CD4-positive, alpha-beta T cell treated with Interferon gamma for 1 hour (primary cell): ENCODE measurements at regions not wholly inside any gene's neighbourhood (a gene's known extent, or its start where the extent isn't known, plus 50 kb on each side); places are given as distances from the start of the nearest gene placed in this dataset.

Experiments
- DNase-seq: peaks from one replicate; pipeline ENCODE4 v3.0.0-alpha.2; 2020

DNA sequence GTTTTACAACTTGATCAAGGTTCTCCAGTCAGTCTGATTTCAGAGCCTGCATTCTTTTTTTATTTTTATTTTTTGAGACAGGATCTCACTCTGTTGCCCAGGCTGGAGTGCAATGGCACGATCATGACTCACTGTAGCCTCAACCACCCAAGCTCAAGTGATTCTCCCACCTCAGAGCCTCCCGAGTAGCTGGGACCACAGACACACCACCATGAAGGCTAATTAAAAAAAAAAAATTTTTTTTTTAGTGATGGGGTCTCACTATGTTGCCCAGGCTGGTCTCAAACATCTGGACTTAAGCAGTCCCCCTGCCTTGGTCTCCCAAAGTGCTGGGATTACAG is 117.2 kb upstream of the NAV2 start:
- DNase-seq: no peak

DNA sequence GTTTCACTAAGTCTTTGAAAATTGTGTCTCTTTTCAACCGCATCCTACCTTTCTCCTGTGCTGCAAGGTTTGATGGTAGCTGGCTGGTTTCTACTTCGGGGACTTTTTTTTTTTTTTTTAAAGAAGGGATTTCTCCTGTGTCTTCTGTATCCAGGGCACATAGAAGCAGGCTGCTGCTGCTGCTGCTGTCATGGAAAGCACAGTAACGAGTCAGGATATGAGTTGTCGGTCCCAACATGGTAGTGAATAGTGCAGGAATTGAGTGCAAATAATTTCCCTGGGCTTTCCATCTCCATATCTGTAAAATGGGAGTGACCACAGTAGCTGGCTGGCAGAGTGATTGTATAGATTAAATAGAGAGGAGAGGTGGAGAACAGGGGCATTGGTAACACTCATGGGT is 118.3 kb upstream of the NAV2 start:
- no peak for DNase-seq

DNA sequence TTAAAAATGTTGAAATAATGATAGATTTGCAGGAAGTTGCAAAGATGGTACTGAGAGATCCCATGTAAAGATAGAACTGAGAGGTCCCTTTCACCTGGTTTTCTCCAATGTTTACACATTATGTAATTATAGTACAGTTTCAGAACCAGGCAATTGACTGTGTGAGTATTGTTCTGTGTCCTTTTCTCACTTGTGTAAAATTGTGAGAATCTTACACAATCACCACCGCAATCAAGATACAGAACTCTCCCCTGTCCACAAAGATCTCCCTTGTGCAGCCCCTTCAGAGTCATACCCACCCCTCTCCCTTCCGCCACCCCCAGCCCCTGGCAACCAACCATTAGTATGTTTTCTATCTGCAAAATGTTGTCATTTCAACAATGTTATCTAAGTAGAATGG is 119.8 kb upstream of the NAV2 start:
- DNase-seq: no peak

DNA sequence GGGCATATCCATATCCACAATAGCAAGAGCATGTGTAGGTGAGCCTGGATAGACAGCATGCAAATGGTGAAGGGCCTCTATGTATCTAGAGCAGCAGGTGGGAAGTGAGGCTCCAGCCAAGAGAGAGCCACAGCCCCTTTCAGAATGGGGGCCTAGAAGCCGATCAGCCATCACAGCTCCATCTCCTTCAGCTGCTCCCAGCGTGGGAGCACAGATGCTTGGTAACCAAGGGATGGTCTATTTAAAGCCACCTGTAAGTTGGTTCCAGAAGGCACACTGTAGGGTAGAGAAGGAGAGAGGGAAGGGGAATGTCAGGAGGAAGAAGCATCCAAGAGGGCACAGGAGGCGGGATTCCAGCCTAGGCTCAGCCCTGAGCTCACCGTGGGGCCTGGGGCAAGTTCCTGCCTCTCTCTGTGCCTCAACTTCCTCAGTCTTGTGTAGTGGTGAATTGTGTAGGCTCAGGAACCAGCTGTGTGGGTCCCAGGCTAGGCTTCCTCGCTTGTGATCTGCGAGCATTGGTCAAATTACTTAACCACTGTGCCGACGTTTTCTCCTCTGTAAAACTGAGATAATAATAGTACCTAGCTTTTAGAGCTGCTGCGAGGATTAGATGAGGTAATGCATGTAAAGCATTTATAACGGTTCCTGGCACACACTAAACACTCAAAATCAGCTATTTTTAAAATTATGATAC is 122.9 kb upstream of the NAV2 start:
- no peak for DNase-seq

DNA sequence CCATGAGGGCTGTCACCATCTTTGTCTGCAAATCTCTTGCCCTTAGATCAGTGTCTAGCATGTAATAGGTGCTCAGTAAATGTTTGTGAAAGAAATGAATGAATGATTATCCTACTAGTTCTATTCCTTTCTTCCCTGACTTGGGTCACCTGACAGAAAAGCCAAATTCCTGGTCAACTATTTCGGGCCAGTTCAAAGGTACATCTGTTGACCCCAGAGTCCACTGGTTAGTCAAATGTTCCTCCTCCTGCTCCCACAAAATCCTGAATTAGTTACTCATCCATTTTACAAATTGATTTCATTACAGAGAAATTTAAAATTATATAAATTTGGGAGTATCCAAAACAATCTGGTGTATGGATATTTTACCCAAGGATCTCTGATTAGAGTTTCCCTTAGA is 124.7 kb upstream of the NAV2 start:
- no peak for DNase-seq

DNA sequence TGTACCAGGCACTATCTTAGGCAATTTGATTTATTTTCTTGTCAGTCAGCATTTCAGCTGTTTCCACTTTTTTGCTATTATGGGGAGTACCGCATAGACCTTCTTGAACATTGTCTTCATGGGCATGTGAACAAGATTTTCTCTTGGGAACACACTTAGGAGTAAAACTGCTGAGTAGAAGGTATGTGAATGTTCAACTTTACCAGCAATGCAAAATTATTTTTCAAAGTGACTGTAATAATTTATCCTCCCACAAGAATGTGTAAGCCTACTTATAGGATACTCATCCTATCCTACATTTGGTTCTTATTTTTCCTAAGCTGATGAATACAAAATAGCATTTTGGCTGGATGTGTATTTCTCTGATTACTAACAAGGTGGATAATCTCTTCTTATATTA is 132.0 kb upstream of the NAV2 start:
- DNase-seq: no peak

DNA sequence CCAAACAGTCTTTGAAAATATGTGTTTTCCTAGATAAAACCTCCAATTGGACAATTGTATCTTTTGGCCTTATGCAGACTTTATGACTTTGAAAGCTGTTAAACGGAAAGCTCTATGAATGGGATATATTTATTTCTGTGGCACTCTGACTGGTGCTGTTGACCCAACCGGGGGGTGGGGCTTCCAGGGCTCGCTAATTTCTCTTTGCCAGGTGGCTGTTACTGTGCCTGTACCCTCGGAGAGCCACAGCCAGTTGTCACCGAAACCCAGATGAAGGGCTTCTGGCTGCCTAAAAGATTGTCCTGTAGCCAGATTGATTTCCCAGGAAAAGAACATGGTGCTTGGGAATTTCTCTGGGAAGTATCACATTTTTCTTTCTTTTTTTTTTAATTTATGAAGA is 132.7 kb upstream of the NAV2 start:
- no peak for DNase-seq

DNA sequence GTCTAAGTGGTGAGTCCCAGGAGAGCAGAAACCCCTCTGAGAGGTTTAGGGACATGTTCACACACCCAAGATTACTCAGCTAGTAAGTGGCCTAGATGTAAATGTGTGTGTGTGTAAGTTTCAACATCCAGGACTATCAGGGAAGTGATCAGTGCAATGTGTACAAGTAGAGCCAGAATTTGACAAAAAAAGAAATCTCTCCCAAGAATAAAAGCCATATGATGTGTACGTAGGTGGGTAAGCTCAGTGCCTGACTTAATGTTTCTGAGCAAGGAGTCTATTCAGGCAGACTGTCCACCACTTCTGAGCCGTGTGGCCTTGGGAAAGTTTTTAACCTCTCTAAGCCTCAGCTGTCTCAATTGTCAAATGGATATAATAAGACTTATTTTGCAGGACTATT is 133.8 kb upstream of the NAV2 start:
- no peak for DNase-seq

DNA sequence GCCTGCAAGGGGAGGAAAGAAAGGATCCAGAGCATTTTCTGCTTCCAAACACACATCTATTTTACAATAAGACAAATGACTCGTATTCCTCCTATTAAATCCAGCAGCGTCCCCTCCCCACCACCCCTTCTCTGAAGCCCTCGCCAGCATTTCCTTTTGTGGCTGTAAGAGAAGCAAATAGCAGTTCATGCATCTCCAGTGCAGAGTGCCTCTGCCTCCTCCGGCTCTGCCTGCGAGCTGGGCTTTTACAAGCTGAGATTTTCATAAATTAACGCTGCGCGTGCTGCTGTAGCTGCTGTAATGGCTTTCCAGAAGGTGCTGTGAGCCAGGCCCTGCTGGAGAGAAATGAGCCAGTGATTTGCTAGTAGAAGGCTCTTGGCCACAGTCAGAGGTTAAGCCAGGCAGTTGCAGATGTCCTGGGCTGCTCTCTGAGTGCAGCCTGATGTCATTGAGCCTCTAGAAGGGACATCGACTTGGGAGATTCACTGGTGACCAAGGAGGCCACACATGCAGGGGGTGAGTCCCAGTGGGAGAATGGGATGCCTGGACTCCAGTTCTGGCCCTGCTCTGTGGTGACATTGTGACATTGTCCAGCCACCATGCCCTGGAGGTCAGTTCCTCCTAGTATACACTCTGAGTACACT is 134.5 kb upstream of the NAV2 start:
- no peak for DNase-seq

DNA sequence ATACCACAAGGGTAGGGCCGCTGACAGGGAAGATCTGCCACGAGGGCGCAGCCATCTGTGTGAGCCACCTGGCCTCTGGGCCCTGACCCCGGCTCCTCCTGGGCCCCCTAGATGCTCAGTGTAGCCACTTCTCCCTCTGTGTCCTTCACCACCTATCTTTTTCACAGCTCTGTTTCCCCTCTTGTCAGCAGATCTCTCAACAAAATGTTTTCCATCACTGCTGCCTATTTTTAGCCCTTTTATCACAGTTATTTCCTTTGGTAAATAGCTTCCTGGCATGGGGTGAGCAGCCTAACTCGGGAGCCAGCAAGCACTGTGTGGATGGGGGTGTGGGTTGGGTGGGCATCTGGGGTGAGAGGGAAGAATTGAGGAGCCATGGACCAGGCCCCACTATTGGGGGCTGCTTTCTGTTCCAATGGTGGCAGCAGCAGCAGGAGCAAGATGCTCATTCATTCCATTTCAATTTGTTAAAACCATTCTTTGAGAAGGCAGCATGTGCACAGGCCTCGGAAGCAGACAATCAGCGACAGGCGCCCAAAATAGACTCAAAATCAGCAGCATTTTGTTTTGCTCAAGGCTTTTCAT is 135.2 kb upstream of the NAV2 start:
- no peak for DNase-seq

DNA sequence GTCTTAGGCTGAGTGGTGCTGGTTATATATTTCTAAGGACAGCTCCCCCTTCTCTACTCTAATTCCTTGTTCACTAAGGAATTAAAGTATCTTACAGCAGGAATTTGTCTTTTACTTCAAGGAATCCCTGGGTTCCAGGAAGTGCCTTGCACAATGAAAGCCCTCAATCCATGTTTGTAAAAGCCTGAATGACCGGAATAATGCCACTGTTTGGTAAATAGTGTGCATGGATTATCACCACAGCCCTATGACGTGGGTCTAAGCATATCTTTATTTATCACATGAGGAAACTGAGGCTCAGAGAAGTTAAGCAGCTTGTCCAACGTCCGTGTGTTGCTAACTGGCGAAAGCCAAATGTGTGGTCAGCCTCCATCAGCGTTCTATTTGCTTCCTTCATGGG is 135.7 kb upstream of the NAV2 start:
- no peak for DNase-seq

DNA sequence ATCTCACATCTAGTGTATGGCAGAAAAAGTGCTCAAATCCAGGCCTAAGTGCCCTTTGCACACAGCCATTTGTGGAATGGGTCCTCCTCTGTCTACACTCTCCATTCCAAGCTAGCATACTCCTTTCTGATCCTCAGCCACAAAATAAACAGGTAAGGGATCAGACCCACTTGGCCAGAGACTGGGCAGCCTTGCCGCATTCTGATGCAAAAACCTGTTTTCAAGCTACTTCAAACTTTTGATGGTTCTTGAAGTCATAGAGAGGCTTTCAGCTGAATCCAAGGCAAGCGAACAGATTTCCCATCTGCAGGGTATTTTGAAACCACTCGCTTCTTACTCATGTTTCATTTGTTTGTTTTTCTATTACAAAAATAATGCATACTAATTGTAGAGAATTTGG is 136.6 kb upstream of the NAV2 start:
- no peak for DNase-seq

DNA sequence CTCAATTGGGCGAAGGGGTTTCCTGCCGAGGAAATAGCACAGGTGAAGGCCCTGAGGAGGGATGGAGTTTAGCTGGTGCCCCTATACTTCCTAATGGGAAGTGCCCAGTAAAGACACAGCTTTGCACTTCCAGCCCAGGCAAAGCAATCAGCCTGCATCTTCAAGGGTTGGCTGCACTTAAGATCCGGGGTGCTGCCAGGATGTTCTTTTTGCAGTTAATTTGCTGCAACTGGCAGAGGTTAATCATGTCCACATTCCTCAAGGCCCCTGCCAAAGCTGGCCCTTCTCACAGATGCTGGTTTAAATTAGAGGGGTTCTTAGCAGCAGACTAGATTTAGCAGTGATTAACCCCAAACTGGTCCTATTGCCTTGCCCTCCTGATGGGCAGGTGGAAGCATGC is 137.7 kb upstream of the NAV2 start:
- no peak for DNase-seq

DNA sequence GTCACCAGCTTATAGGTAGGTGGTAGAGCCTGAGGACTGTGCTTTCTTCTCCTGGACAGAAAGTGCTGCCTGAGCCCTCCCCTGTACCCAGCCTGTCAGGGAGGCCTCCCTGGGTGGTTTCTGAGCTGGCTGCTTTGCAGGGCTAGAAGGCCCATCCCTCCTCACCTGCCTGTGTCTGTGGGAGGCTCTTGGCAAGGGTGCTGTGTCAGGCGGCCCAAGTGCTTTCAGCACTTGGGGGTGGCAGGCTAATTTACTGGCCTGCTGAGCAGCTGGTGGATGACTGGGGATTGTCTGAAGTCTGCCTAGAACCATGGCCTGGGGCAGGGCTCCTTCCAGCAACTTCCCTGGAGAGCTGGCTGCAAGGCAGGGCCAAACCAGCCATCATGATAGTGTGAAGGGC is 139.0 kb upstream of the NAV2 start:
- DNase-seq: no peak

DNA sequence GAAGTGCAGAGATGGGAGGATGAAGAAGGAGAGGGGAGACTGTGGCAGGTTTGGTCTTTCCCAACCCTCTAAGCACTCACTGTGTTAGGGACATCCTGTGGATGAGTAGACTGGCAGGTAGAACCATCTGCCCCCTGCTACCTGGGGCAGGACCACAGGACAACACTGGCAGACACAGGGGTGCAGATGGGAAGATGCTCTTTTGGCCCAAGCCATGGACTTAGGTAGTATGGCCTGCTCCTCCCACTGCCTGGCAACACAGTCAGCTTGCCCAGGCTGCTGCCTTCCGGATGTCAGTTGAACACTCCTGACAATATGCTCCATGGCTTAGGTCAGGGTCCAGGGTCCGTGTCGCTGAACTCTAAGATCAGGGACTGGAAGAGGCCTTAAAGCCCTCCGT is 140.7 kb upstream of the NAV2 start:
- DNase-seq: no peak

DNA sequence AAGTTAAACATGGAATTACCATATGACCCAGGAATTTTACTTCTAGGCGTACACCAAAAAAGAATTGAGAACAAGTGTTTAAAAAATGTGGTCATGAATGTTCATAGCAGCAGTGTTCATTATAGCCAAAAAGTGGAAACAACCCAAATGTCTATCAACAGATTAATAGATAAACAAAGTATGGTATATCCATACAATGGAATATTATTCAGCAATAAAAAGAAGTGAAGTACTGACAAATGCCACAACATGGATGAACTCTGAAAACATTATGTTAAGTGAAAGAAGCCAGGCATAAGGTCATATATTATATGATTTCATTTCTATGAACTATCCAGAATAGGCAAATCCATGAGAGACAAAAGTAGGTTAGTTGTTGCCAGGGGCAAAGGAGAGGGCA is 141.7 kb upstream of the NAV2 start:
- DNase-seq: no peak

DNA sequence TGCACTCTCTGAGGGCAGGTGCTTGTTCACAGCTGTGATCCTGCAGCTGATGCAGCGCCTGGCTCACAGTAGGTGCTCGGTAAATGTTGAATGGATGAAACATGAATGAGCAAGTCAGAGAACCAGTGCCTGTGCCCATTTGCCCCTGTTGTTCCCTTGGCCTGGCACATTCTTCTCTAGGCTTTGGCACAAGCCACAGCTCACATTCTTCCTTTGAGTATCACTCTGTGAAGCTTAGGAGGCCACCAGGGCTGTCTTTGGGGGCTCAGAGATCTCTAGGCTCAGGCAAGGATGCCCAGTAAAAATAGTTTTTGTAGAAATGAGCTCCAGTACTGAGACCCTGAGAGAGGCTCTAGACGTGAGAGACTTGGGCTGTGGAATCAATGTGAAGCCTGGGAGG is 144.6 kb upstream of the NAV2 start:
- DNase-seq: no peak

DNA sequence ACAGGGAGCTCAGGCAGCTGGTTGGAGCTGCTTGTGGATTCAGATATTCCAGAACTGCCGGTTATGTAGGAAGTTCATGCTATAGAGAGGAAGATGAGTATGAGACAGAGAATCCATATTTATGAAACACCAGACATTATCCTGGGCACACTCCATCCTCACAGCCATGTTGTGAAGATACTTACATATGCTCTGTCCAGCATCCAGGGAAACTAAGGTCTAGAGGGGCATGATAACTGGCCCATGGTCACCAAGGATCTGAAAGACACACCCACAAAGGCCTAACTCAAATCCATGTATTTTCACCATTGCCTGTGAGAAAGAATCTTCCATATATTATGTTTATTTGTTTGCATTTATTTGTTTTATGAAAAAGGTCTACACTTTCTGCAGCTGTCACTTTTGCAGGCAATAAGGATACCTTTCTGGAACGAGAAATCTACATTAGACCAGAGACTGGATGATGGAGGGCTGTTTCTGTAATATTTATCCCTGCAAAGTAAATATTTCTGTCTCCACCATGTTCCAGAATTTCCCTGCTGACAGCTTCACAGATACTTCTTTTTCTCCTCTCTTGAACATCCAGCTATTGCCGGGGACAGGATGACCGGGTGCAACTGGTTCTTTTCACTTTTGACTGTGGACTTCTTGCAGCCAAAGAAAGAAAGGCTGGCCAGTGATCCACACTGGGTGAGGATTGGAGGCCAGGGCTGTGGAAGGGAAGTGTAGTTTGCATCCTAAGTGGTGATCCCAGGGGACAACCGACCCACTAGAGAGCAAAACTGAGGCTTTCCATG is 145.9 kb upstream of the NAV2 start:
- no peak for DNase-seq

DNA sequence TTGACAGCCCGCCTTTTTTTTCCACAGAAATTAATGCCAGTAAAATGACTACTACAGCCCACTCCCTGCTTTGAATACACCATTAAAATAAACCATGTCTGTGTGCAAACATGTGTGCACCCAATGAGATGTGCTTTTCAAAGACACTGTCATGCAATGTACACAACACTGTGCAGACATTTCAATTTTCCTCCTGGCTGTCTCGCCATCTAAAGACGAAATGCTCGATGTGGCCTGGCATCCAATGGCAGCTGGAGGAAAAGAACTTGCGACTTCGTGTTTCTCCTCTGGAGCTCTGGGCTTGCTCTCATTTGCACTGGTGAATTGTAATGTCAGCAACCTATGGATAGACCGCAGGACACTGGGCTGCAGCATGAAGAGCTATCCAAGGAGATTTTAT is 147.0 kb upstream of the NAV2 start:
- DNase-seq: no peak

DNA sequence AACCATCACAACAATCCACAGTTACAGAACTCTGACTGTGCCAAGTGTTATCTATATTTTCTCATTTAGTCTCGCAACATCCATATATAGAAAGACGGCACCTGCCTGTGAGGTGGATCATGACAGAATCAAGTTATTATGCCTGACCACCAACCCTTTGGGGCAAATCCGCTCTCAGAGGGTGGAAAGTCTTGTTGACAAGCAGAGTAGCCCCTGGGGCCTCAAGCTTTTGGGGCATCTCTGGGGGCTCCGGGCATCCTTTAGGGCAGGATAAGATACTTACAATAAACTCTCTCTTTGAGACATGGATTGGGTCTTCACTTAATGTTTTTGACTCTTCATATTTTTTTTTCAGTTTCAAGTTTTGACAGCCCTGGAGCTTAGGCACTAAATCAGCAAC is 150.5 kb upstream of the NAV2 start:
- no peak for DNase-seq

DNA sequence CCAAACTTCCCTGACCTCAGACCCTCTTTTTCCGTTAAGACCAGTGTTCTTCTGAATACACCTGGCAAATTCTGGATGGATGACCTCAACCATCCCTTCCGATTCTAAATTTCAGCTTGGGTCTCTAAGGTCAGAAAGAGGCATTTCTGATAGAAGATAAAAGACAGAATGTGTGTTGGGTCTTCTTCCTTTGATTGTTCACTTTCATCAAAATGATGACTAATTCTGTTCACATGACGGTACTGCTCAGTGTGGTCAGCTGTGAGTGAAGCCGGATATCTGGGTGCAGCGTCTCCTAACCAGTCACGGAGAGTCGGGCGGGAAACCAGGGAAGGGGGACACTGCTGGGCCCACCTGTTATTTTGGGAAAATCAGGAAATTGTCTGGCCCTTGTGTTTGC is 151.6 kb upstream of the NAV2 start:
- DNase-seq: no peak

DNA sequence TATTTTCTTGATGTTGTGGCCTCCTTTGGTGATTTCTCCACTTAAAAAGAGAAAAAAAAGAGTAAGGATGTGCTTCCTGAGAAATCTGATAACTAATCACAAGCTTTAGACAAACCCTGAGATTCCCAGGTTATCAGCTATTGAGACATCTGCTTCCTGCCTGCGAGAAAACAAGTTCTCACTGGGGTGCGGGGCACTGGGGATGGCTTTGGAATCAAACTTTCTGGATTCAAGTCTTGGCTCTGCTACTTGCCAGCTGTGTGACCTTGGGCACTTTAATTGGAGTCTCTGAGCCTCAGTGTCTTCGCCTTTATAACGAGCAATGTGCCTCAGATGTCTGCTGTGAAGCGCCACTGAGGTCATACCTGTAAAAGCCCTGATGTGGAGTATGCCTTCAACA is 152.5 kb upstream of the NAV2 start:
- no peak for DNase-seq

DNA sequence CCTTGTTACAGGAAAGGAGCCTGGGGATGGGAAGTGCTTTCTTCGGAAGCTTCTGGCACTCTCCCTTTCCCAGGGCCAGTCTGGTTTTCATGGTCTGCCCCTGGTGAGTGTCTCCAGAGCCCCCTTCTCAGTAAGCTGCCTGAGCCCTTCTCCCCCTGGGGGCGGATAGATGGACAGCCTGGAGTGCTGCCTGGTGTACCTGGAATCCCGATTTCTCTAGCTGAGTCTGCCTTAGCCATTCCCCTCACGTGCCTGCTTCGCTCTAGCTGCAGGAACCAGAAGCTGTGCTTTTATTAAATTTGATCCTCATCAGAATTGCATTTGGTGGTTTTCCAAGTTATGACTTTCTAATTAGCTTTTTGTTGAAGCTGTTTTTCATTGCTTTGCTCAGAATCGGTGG is 152.9 kb upstream of the NAV2 start:
- DNase-seq: no peak
